ENCODE measurements at regions not wholly inside any gene's neighbourhood (a gene's known extent, or its start where the extent isn't known, plus 50 kb on each side); places are given as distances from the start of the nearest gene placed in this dataset.
A peak's percentile ranks its signal among the peaks of the same experiment; 100 is the strongest.

DNA sequence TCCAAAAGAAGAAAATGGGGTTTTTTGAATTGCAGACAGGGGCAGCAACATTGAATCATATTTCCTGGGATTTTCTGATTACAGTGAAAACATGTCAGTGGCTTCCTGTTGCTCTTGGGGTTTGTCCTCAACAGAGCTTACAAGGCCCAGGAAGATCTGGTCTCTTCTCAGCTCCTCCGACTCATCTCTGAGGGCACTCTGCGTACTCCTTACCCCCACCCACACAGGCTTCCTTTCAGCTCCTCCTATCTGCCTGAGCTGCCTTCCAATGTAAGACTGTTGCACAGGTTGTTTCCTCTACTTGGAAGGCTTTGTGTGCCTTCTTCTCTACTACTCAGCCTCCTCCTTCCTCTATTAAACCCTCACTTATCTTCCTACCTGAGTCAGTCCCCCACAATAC, 245.1 kb upstream of the MEF2C start:
- dilution Hi-C loops (cut with HindIII; ENCODE audit: low sequenced_read_pairs, unreplicated experiment) (no loop called here), intact Hi-C loops (cut with micrococcal nuclease) (no loop called here), in situ Hi-C loops (cut with MboI; ENCODE audit: low sequenced_read_pairs) (no loop called here)
- ChIA-PET CTCF (no interaction called here), POLR2A (ENCODE audit: unreplicated experiment) (no interaction called here)
- H4K91ac ChIP-seq (ENCODE audit: insufficient read depth, low read depth, low read length) = no peak overlapping the region
- no peaks in the 10 kb centered on the region; the same call in 1 of the 2 replicates for H3K27me3 ChIP-seq (ENCODE audit: control insufficient read depth, insufficient read depth, low read length)
- ATAC-seq (ENCODE audit: low read depth) (no peak), DNase-seq (peak; percentile 1)
- no peaks in the 10 kb centered on the region for H3K36me3 ChIP-seq (ENCODE audit: control insufficient read depth, insufficient read depth, low read length)
- H2BK5ac ChIP-seq (ENCODE audit: low read depth, low read length, poor library complexity, severe bottlenecking) = no peak overlapping the region
- BruUV-seq (replicated peaks) = no TSS peak
- H2AFZ ChIP-seq (replicated peaks; ENCODE audit: low read length, poor library complexity) = no peak overlapping the region
- no peaks in the 10 kb centered on the region for H3K79me1 ChIP-seq (ENCODE audit: low read depth in 1 of 2, low read length in 2 of 2)
- H4K5ac ChIP-seq (ENCODE audit: low read depth, low read length) = no peak overlapping the region
- no peak overlapping the region for H4K8ac ChIP-seq (ENCODE audit: low read depth in 2 of 2, low read length in 2 of 2)
- H3K4me3 ChIP-seq (ENCODE audit: insufficient read depth, low read depth, low read length) = no peak overlapping the region
- H3K4me2 ChIP-seq (ENCODE audit: low read depth, low read length) = no peak overlapping the region
- H3K27ac ChIP-seq (ENCODE audit: insufficient read depth, low read length) = no peak overlapping the region
- H2BK15ac ChIP-seq (ENCODE audit: low read depth, low read length) = no peak overlapping the region
- no peaks in the 10 kb centered on the region for H3K4me1 ChIP-seq (ENCODE audit: control insufficient read depth, insufficient read depth, low read length)
- H3K14ac ChIP-seq (replicated peaks; ENCODE audit: low read depth, low read length) = no peak overlapping the region
- H4K20me1 ChIP-seq (ENCODE audit: insufficient read depth, low read length) = no peaks in the 10 kb centered on the region
- no peak overlapping the region for H2BK120ac ChIP-seq (ENCODE audit: low read depth, low read length)
- H3K9ac ChIP-seq (ENCODE audit: low read depth, low read length) = no peak overlapping the region
- no peak overlapping the region for H3K4ac ChIP-seq (ENCODE audit: low read depth, low read length)
- no peak overlapping the region for H2AK5ac ChIP-seq (ENCODE audit: low read depth, low read length)
- no peak overlapping the region for H3K23ac ChIP-seq (ENCODE audit: low read depth, low read length)
- no peak overlapping the region for H2BK20ac ChIP-seq (ENCODE audit: low read depth, low read length)
- 75% methylated on average over 2 of the region's 2 CpGs; no CpG with 5 or more reads in 1 of the 2 experiments for WGBS, 2 experiments (ENCODE audit: extremely low coverage in 2 of 2, insufficient read length in 1 of 2)
- H3K18ac ChIP-seq (ENCODE audit: low read depth, low read length) = no peak overlapping the region
- no peaks in the 10 kb centered on the region for H3K9me1 ChIP-seq (ENCODE audit: insufficient read depth, low read length)
- H3K9me3 ChIP-seq (ENCODE audit: control insufficient read depth, insufficient read depth, low read length) = no peaks in the 10 kb centered on the region
- H2AK9ac ChIP-seq (replicated peaks; ENCODE audit: low read depth, low read length, poor library complexity) = no peak overlapping the region
- H3K56ac ChIP-seq (ENCODE audit: extremely low read depth, insufficient read depth, low read length) = no peak overlapping the region
- TF ChIP-seq CHD1 (IDR thresholded peaks at IDR 0.05; ENCODE audit: low read depth, low read length) = no peak
